NB4 (cell line): ENCODE measurements at regions not wholly inside any gene's neighbourhood (a gene's known extent, or its start where the extent isn't known, plus 50 kb on each side); places are given as distances from the start of the nearest gene placed in this dataset.

Source experiments
- DNase-seq: peaks from one replicate; pipeline ENCODE4 v3.0.0; 2010; ENCODE audit warnings: low read depth
- H3K4me3 ChIP-seq: one replicate; pipeline ENCODE4 v1.5.1; 2011; ENCODE audit warnings: mild to moderate bottlenecking, low read depth, low read length, moderate library complexity
- MAX ChIP-seq: IDR thresholded peaks from 2 replicates; pipeline ENCODE4 v1.6.1; 2011; ENCODE audit warnings: low read depth, low read length
- MYC ChIP-seq: IDR thresholded peaks from 2 replicates; pipeline ENCODE4 v1.6.1; 2011; ENCODE audit warnings: low read depth, low read length
- POLR2A ChIP-seq: IDR thresholded peaks from 2 replicates; pipeline ENCODE4 v1.6.1; 2011; ENCODE audit warnings: mild to moderate bottlenecking; ENCODE audit not compliant: insufficient read length; ENCODE audit errors: extremely low read depth
- TF ChIP-seq, protein P1 (sequence below): IDR thresholded peaks from one replicate; pipeline ENCODE4 v1.5.1; 2012; ENCODE audit warnings: low read depth, low read length

- no peak overlapping the region for H3K4me3 ChIP-seq
- TF ChIP-seq MAX (no peak), POLR2A (no peak), MYC (no peak)
- TF ChIP-seq, protein P1, sequence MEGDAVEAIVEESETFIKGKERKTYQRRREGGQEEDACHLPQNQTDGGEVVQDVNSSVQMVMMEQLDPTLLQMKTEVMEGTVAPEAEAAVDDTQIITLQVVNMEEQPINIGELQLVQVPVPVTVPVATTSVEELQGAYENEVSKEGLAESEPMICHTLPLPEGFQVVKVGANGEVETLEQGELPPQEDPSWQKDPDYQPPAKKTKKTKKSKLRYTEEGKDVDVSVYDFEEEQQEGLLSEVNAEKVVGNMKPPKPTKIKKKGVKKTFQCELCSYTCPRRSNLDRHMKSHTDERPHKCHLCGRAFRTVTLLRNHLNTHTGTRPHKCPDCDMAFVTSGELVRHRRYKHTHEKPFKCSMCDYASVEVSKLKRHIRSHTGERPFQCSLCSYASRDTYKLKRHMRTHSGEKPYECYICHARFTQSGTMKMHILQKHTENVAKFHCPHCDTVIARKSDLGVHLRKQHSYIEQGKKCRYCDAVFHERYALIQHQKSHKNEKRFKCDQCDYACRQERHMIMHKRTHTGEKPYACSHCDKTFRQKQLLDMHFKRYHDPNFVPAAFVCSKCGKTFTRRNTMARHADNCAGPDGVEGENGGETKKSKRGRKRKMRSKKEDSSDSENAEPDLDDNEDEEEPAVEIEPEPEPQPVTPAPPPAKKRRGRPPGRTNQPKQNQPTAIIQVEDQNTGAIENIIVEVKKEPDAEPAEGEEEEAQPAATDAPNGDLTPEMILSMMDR: no peak
- no peak for DNase-seq
Observed at GRCh38 chr2:132275396-132275795, 113.6 kb upstream of the ANKRD30BL start.

- TF ChIP-seq MAX (no peak), MYC (no peak), POLR2A (no peak)
- TF ChIP-seq, protein P1: no peak
- DNase-seq: no peak
- H3K4me3 ChIP-seq: no peak overlapping the region
Observed at GRCh38 chr2:132276571-132276981, 114.8 kb upstream of the ANKRD30BL start.

DNA sequence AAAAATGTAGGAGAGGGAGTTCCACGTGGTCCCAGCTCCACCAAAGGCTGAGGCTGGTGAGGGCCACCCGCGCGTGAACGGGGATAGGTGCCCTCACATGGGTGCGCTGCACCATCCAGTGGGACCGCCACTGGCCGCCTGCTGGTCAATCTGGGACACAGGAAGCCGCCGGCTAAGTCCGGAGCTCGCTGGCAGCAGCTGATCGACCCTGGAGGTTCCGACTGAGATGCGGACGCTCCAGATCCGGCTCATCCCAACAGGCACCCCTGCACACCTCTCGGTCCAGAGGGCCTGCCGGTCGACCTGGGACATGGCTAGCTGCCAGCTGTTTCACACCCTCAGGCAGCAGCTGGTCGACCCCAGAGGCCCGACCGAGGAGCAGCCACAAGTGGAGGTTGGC lies 116.5 kb upstream of the ANKRD30BL start:
- DNase-seq: no peak
- H3K4me3 ChIP-seq: no peak overlapping the region
- no peak for TF ChIP-seq MYC
- TF ChIP-seq, protein P1: no peak
- TF ChIP-seq MAX: no peak
- TF ChIP-seq POLR2A: no peak

GRCh38 chr2:132279344-132279743 lies 117.6 kb upstream of the ANKRD30BL start:
- TF ChIP-seq MYC (no peak), MAX (no peak), POLR2A (no peak)
- TF ChIP-seq, protein P1: no peak

DNA sequence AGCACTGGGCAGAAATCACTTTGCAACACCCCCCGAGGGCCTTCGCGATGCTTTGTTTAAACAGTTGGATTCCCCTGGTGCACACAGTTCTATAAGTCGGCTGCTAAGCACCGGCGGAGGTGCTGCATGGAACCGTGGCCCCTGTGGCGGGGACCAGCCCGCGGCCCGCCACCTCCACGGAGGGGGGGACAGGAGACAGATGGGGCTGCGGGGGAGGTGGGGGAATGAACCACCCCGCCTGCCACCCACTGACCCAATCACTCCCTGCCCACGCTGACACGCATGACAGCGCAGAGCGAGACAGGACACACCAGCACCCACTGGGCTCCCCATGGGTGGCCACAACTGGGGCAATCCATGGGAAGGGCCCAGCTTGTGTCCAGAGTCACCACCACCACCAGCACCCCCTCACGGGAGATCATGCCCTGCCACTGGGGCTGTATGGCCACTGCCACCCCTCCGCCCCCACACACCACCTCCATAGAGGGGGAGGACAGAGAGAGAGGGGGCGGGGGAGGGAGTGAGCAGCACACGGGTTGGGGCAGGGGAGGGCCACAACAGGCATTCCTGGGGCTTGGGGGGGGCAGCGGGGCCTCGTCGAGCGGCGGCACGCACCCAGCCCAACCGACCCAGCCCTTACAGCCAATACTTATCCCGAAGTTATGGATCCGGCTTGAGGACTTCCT lies 118.3 kb upstream of the ANKRD30BL start:
- no peak for TF ChIP-seq POLR2A
- no peak for TF ChIP-seq MYC
- TF ChIP-seq MAX: no peak
- TF ChIP-seq, protein P1: no peak
- DNase-seq: no peak
- no peak overlapping the region for H3K4me3 ChIP-seq

More at GRCh38 chr2:132279344-132279743, 117.6 kb upstream of the ANKRD30BL start:
- no peak for DNase-seq
- no peak overlapping the region for H3K4me3 ChIP-seq
